Large intestine (tissue), 3 donors: ENCODE measurements at regions not wholly inside any gene's neighbourhood (a gene's known extent, or its start where the extent isn't known, plus 50 kb on each side); places are given as distances from the start of the nearest gene placed in this dataset.

ENCODE experiments used
- DNase-seq, 2 donors: peaks; one replicate each; pipeline versions ENCODE4 v3.0.0 to v3.0.0-alpha.2; 2013
- H3K27ac ChIP-seq: one replicate; pipeline ENCODE4 v1.5.1; 2013; ENCODE audit warnings: low read length
- H3K27me3 ChIP-seq: 2 replicates; pipeline ENCODE4 v1.6.1; 2013; ENCODE audit warnings: low read length; ENCODE audit not compliant: control insufficient read depth, insufficient read depth
- H3K36me3 ChIP-seq: 2 replicates; pipeline ENCODE4 v1.6.1; 2013; ENCODE audit warnings: low read length; ENCODE audit not compliant: control insufficient read depth, insufficient read depth
- H3K4me1 ChIP-seq: one replicate; pipeline ENCODE4 v1.6.1; 2013; ENCODE audit warnings: low read length; ENCODE audit not compliant: control insufficient read depth, insufficient read depth
- H3K4me3 ChIP-seq: one replicate; pipeline ENCODE4 v1.5.1; 2013; ENCODE audit warnings: low read length
- H3K9me3 ChIP-seq: one replicate; pipeline ENCODE4 v1.6.1; 2013; ENCODE audit warnings: mild to moderate bottlenecking, low read depth, low read length, moderate library complexity; ENCODE audit not compliant: control insufficient read depth
- WGBS: methylation state at CpG from one replicate; pipeline ENCODE4 v1.1.5; 2013; ENCODE audit warnings: low lambda C conversion rate; ENCODE audit not compliant: insufficient coverage; 5-methylcytosine and 5-hydroxymethylcytosine counted together

DNA sequence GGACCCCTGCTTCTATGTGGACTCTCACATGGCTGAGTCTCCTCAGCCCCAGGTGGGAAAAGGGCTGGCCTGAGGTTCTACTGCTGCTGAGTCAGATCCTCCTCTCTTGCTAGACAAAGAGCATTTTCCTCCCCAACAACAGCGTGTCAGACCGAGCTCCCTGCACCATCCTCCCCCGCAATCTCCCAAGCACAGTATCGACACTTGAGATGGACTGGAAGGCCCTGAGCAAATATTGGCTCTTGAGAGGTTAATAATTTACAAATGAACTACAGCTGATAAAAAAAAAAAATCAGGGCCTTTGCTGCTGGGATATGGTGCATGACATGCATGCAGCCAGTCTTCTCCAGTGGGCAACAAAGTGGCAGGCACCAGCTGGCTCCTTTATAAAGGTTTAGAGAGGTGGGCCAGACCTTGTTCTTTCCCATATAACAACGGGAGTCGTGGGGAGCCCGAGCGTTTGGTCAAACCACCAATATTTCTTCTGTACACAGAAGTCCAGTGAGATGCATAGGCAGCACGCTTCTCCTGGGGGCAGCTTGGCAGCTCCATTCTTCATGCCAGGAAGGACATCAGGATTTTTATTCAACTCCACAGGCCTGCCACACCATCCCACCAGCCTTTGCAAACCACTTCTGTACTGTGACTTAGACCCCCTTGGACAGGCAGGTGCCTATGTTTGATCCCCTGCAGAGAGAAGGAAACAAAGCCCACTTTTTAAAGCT lies 55.4 kb upstream of the CAMK1G start:
- peak overlapping the region; percentile 84 for H3K27ac ChIP-seq
- peak; percentile 71 to 87 for DNase-seq
- H3K9me3 ChIP-seq: no peaks in the 10 kb centered on the region
- no peaks in the 10 kb centered on the region for H3K36me3 ChIP-seq
- H3K27me3 ChIP-seq: no peaks in the 10 kb centered on the region
- no peak overlapping the region for H3K4me3 ChIP-seq
- whole genome bisulfite sequencing: no CpG with 5 or more reads among the region's 9 CpGs
- H3K4me1 ChIP-seq: peaks cover 22% of the 10 kb centered on the region

GRCh38 chr1:209529233-209529632 lies 54.3 kb upstream of the CAMK1G start:
- DNase-seq: no peak
- H3K27ac ChIP-seq: no peak overlapping the region
- no peaks in the 10 kb centered on the region for H3K27me3 ChIP-seq
- no peaks in the 10 kb centered on the region for H3K36me3 ChIP-seq
- no peak overlapping the region for H3K4me3 ChIP-seq
- peaks cover 22% of the 10 kb centered on the region for H3K4me1 ChIP-seq
- WGBS: no CpG with 5 or more reads among the region's 3 CpGs
- no peaks in the 10 kb centered on the region for H3K9me3 ChIP-seq

GRCh38 chr1:209531006-209531405 lies 52.5 kb upstream of the CAMK1G start:
- Histone ChIP-seq H3K27me3 (no peaks in the 10 kb centered on the region), H3K27ac (no peak overlapping the region), H3K9me3 (no peaks in the 10 kb centered on the region), H3K36me3 (no peaks in the 10 kb centered on the region), H3K4me3 (no peak overlapping the region), H3K4me1 (peaks cover 22% of the 10 kb centered on the region)
- DNase-seq: no peak
- no CpG with 5 or more reads among the region's 4 CpGs for WGBS

DNA sequence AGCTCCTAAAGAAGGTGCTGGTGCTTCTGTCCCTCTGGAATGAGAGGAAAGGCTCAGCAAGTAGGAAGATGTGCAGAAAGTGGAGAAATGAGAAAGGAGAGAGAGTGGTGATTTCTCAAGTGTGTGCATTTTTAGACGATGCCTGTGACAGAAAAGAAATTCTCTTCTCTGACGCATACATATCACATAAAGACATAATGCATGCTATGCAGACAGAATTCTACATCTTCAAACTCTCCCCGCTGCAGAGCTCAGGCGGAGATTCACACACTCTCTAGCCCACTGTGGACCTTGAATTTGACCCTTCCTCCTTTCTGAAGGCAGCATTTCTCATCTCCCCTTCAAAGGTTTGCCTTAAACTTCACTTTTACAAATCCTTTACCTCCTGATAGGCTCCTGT lies 52.0 kb upstream of the CAMK1G start:
- no CpG with 5 or more reads among the region's 4 CpGs for WGBS
- Histone ChIP-seq H3K9me3 (no peaks in the 10 kb centered on the region), H3K27ac (no peak overlapping the region), H3K4me1 (peaks cover 22% of the 10 kb centered on the region), H3K36me3 (no peaks in the 10 kb centered on the region), H3K4me3 (no peak overlapping the region), H3K27me3 (no peaks in the 10 kb centered on the region)
- no peak for DNase-seq
